HG03457 (cell line): ENCODE measurements at regions not wholly inside any gene's neighbourhood (a gene's known extent, or its start where the extent isn't known, plus 50 kb on each side); places are given as distances from the start of the nearest gene placed in this dataset.
"Not testable (repeated sequence)": the region's sequence is repeated elsewhere in the genome, so short reads cannot be mapped to it uniquely, and the experiment has no call there.

Source experiments
- ATAC-seq: cut with Tn5 transposase; IDR thresholded peaks from one replicate; pipeline ENCODE4 v1.9.1; 2021; ENCODE audit warnings: moderate number of reproducible peaks; ENCODE audit not compliant: unreplicated experiment

GRCh38 chr12:25341877-25342276, 91.1 kb upstream of the KRAS start:
- not testable (repeated sequence) for ATAC-seq

DNA sequence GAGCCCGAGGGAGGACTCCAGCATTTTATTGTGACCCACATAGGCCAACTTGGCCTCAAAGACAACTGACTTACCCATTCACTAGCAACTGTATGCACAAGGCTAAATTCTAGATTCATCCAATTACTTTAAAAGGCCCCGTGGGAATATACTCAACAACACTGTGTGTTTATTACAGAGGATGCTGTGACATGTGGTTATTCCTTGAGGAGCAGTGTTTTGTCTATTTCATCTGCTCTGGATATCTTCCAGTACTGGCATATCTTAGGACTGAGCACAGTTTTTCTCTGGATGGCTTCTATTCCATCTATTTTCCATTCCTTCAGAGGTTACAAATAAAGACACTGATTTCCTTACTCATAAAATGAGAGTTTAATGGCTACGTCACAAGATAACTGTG, 87.2 kb upstream of the KRAS start:
- no peak for ATAC-seq

DNA sequence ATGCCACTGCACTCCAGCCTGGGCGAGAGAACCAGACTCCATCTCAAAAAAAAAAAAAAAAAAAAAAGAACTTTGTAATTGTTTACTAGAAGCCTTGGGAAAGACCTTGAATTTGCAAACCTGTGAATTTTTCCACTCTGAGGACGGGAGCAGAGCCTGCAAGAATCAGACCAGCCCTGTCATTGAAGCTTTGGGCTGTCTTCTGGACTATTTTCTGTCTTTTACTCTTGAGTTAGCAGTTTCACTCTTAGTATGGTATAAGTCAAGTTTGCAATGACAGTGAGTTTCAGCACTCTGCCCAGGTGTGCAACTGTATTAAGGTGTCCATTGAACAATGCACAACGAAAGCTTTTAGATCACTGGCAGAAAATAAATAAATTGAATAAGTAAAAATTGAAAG, 81.4 kb upstream of the KRAS start:
- ATAC-seq, result peak; percentile 60

- no peak for ATAC-seq
Observed at GRCh38 chr12:25328072-25328712, 77.5 kb upstream of the KRAS start.

DNA sequence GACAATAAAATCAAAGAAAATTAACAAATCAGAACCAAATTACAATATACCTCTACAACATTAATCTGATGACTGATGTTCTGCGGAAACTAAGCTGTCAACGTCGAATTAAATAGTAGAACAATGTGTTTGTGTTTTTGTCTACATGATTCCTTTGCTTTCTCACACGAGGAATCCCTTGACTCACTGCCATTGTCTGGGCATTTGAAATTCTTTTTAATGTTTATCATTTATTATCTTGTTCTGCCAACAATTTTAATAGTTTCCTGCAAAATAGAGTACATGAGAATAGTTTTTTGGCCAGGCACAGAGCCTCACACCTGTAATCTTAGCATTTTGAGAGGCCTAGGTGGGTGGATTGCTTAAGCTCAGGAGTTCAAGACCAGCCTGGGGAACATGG, 76.6 kb upstream of the KRAS start:
- ATAC-seq, result no peak

GRCh38 chr12:25326326-25326725, 75.6 kb upstream of the KRAS start:
- no peak for ATAC-seq

DNA sequence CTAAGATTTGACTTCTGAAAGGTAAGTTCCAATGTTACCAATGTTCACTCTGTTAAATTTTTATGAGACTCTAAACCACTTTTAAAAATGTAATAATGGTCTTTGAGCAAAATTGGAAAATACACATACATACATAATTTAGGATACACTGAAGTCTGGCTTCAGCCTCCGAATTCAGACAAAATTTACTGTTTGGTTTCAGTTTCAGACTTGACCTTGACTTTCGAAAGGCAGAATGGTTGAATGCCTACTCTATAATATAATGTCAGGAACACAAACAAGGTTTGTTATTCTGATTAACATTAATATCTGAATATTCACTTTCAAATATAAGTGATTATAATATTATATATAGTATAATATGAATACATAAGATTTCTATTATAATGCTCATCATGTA, 74.1 kb upstream of the KRAS start:
- no peak for ATAC-seq

- ATAC-seq, result no peak
Observed at GRCh38 chr12:25323581-25323982, 72.9 kb upstream of the KRAS start.

- ATAC-seq, result no peak
Observed at GRCh38 chr12:25322918-25323531, 72.3 kb upstream of the KRAS start.

GRCh38 chr12:25322351-25322750, 71.6 kb upstream of the KRAS start:
- ATAC-seq, result no peak

DNA sequence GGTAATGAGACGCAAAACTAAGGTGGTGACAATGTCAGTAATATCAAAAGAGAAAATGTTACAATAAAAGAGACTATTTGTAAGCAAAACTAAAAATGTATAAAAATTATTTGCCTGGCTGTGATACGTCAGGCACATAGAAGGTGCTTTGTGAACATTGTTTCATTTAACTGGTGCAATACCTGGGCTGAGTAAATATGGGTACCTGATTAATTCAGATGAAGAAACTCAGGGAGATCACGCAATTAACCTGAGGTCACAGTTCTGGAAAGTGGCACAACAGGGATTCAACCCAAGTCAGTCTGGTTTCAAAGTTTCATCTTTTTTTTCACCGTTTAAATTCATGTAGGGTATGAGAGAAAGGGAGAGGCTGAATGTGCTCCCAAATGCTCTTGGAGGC, 71.0 kb upstream of the KRAS start:
- no peak for ATAC-seq

- ATAC-seq, result peak; percentile 62
Observed at GRCh38 chr12:25320123-25321006, 69.6 kb upstream of the KRAS start.

GRCh38 chr12:25319233-25319984, 68.7 kb upstream of the KRAS start:
- no peak for ATAC-seq

- ATAC-seq, result no peak
Observed at GRCh38 chr12:25317553-25317952, 66.8 kb upstream of the KRAS start.

GRCh38 chr12:25315388-25315787, 64.7 kb upstream of the KRAS start:
- no peak for ATAC-seq

DNA sequence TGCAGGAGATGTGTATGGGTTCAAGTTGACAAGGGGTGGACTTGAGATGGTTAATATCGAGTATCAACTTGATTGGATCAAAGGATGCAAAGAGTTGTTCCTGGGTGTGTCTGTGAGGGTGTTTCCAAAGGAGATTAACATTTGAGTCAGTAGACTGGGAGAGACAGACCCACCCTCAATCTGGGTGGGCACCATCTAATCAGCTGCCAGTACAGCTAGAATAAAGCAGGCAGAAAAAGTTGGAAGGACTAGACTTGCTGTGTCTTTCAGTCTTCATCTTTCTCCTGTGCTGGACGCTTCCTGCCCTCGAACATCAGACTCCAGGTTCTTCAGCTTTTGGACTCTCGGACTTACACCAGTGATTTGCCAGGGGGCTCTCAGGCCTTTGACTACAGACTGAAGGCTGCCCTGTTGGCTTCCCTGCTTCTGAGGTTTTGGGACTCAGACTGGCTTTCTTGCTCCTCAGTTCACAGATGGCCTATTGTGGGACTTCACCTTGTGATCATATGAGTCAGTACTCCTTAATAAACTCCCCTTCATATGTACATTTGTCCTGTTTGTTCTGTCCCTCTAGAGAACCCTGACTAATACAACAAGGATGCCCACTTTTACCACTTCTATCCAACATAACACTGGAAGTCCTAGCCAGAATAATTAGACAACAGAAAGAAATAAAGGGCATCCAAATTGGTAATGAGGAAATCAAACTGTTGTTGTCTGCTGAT, 62.7 kb upstream of the KRAS start:
- not testable (repeated sequence) for ATAC-seq

DNA sequence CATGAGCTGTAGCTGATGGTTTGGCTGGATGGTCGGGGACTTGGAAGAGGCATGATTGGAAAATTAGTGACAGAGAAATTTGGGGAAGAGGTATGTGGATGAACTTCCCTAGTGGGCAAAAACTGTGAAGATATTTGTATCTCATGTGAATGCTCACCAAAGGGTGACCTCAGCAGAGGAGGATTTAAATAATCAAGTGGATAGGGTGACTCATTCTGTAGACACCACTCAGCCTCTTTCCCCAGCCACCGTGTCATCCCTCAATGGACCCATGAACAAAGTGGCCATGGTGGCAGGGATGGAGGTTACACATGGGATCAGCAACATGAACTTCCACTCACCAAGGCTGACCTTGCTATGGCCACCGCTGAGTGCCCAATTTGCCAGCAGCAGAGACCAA, 60.8 kb upstream of the KRAS start:
- no peak for ATAC-seq

- not testable (repeated sequence) for ATAC-seq
Observed at GRCh38 chr12:25310071-25310470, 59.3 kb upstream of the KRAS start.

GRCh38 chr12:25308756-25309155, 58.0 kb upstream of the KRAS start:
- no peak for ATAC-seq

DNA sequence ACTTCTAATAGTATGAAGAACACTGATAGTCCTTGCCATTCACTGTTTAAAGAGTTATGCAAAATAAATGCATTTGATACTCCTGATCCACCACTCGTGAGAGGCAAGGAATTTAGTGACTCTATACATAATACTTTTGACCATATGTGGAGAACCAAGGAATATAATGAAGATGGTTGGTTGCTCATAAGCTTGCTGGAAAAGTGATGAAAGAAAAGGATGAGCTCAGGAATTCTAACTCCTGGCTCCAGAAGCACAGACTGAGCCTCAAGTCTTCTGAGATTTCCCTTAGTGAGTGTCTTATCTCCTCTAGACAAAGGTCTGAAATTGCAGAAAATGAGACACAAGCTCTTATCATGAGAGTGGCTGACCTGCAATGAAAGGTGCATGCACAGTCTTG, 57.1 kb upstream of the KRAS start:
- no peak for ATAC-seq

DNA sequence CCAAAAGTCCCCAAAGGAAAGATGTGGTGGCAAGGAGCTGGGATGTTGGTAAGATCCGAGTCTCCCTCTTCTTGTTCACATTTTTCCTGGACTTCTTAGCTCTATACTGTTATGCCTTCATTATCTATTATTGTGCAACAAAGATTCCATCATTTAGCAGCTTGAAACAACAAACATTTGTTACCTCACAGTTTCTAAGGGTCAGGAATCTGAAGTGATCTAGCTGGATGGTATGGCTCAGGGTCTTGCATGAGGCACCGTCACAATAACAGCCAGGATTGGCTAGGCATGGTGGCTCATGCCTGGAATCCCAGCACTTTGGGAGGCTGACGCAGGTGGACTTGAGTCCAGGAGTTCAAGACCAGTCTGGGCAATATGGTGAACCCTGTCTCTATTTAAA, 51.1 kb upstream of the KRAS start:
- no peak for ATAC-seq
